Esophagus squamous epithelium (tissue), 4 donors: ENCODE measurements at regions not wholly inside any gene's neighbourhood (a gene's known extent, or its start where the extent isn't known, plus 50 kb on each side); places are given as distances from the start of the nearest gene placed in this dataset.

Experiments
- POLR2A ChIP-seq, 4 donors: fragments of 450-650 bp; IDR thresholded peaks; one replicate each; pipeline ENCODE4 v1.6.1; 2017; ENCODE audit warnings: antibody characterized with exemption in 4 of 4, mild to moderate bottlenecking in 4 of 4, moderate library complexity in 3 of 4
- TF ChIP-seq, protein P1 (sequence below), 6 experiments: fragments of 450-650 bp in 4 of 6; fragments of 200-600 bp in 2 of 6; sonication (generic) in 2 of 6; IDR thresholded peaks; one replicate each; pipeline ENCODE4 v1.5.1; 2016 to 2019; ENCODE audit warnings: antibody characterized with exemption in 6 of 6, mild to moderate bottlenecking in 4 of 6, moderate library complexity in 4 of 6

- TF ChIP-seq, protein P1, sequence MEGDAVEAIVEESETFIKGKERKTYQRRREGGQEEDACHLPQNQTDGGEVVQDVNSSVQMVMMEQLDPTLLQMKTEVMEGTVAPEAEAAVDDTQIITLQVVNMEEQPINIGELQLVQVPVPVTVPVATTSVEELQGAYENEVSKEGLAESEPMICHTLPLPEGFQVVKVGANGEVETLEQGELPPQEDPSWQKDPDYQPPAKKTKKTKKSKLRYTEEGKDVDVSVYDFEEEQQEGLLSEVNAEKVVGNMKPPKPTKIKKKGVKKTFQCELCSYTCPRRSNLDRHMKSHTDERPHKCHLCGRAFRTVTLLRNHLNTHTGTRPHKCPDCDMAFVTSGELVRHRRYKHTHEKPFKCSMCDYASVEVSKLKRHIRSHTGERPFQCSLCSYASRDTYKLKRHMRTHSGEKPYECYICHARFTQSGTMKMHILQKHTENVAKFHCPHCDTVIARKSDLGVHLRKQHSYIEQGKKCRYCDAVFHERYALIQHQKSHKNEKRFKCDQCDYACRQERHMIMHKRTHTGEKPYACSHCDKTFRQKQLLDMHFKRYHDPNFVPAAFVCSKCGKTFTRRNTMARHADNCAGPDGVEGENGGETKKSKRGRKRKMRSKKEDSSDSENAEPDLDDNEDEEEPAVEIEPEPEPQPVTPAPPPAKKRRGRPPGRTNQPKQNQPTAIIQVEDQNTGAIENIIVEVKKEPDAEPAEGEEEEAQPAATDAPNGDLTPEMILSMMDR (IDR thresholded peaks at IDR 0.05) = no peak
- no peak for TF ChIP-seq POLR2A (IDR thresholded peaks at IDR 0.05)
These were observed 89.4 kb upstream of the TLL1 start for GRCh38 chr4:165783626-165784025.
